ENCODE measurements at regions not wholly inside any gene's neighbourhood (a gene's known extent, or its start where the extent isn't known, plus 50 kb on each side); places are given as distances from the start of the nearest gene placed in this dataset.
"Not testable (repeated sequence)": the region's sequence is repeated elsewhere in the genome, so short reads cannot be mapped to it uniquely, and the experiment has no call there.

- H4K20me1 ChIP-seq (replicated peaks; ENCODE audit: control insufficient read depth, extremely low read depth, insufficient read depth, low read length): no peaks in the 10 kb centered on the region
- BruUV-seq (replicated peaks): no TSS peak
- no peak overlapping the region for H3K9ac ChIP-seq (replicated peaks; ENCODE audit: extremely low read depth, insufficient read depth, low read length)
- H3K27me3 ChIP-seq (ENCODE audit: control insufficient read depth in 2 of 2, insufficient read depth in 2 of 2, low read length in 2 of 2): peaks cover 0 to 7% of the 10 kb centered on the region in 2 experiments
- TF ChIP-seq JUN (IDR thresholded peaks at IDR 0.05; ENCODE audit: borderline replicate concordance, insufficient read depth, insufficient read length, low read depth): no peak
- TF ChIP-seq POLR2A (IDR thresholded peaks at IDR 0.05; ENCODE audit: low read depth, low read length): no peak
- TF ChIP-seq EZH2 (IDR thresholded peaks at IDR 0.05; ENCODE audit: borderline replicate concordance, low read depth, low read length, severe bottlenecking): no peak
- TF ChIP-seq MYC (IDR thresholded peaks at IDR 0.05; ENCODE audit: low read depth, low read length): no peak
- FAIRE-seq (no peak), DNase-seq (ENCODE audit: low read depth, low spot score) (no peak)
- dilution Hi-C loops (cut with MboI; ENCODE audit: extremely low pct_ligation_motif_present, low sequenced_read_pairs): no loop called here
- CTCF ChIA-PET: no interaction called here
- H3K9me3 ChIP-seq (replicated peaks; ENCODE audit: control insufficient read depth, insufficient read depth, low read length): no peaks in the 10 kb centered on the region
- H3K79me2 ChIP-seq (ENCODE audit: control insufficient read depth, insufficient read depth, low read length): no peaks in the 10 kb centered on the region
- H3K36me3 ChIP-seq (ENCODE audit: control insufficient read depth in 2 of 2, extremely low read depth in 1 of 2, insufficient read depth in 2 of 2, low read length in 2 of 2): no peaks in the 10 kb centered on the region
- intact Hi-C loops (cut with micrococcal nuclease): no loop called here
- POLR2A ChIA-PET: no interaction called here
- no peak overlapping the region for H3K4me2 ChIP-seq (ENCODE audit: insufficient read depth, low read length)
- H3K27ac ChIP-seq (ENCODE audit: insufficient read depth, low read depth, low read length): no peak overlapping the region
- H3K4me3 ChIP-seq (replicated peaks in 1 of 3; ENCODE audit: insufficient read depth in 1 of 3, low read depth in 1 of 3, low read length in 3 of 3): no peak overlapping the region
- H3K9me1 ChIP-seq (replicated peaks; ENCODE audit: control insufficient read depth, extremely low read depth, insufficient read depth, low read length): no peaks in the 10 kb centered on the region
- H3K4me1 ChIP-seq (ENCODE audit: control insufficient read depth, extremely low read depth, insufficient read depth, low read length): no peaks in the 10 kb centered on the region
- H2AFZ ChIP-seq (ENCODE audit: low read depth, low read length): no peak overlapping the region
These were observed 144.5 kb upstream of the KRAS start for GRCh38 chr12:25395227-25395626.

- H3K79me2 ChIP-seq (ENCODE audit: control insufficient read depth, insufficient read depth, low read length); CTCF ChIA-PET; H3K4me2 ChIP-seq (ENCODE audit: insufficient read depth, low read length); FAIRE-seq; H3K27ac ChIP-seq (ENCODE audit: insufficient read depth, low read depth, low read length); dilution Hi-C loops (cut with MboI; ENCODE audit: extremely low pct_ligation_motif_present, low sequenced_read_pairs); H3K36me3 ChIP-seq (ENCODE audit: control insufficient read depth in 2 of 2, extremely low read depth in 1 of 2, insufficient read depth in 2 of 2, low read length in 2 of 2); intact Hi-C loops (cut with micrococcal nuclease); H3K9me1 ChIP-seq (replicated peaks; ENCODE audit: control insufficient read depth, extremely low read depth, insufficient read depth, low read length); H3K9me3 ChIP-seq (replicated peaks; ENCODE audit: control insufficient read depth, insufficient read depth, low read length); H3K9ac ChIP-seq (replicated peaks; ENCODE audit: extremely low read depth, insufficient read depth, low read length); H3K4me1 ChIP-seq (ENCODE audit: control insufficient read depth, extremely low read depth, insufficient read depth, low read length); H3K27me3 ChIP-seq (ENCODE audit: control insufficient read depth in 2 of 2, insufficient read depth in 2 of 2, low read length in 2 of 2); BruUV-seq (replicated peaks); POLR2A ChIA-PET; H2AFZ ChIP-seq (ENCODE audit: low read depth, low read length); DNase-seq (ENCODE audit: low read depth, low spot score); H4K20me1 ChIP-seq (replicated peaks; ENCODE audit: control insufficient read depth, extremely low read depth, insufficient read depth, low read length); H3K4me3 ChIP-seq (replicated peaks in 1 of 3; ENCODE audit: insufficient read depth in 1 of 3, low read depth in 1 of 3, low read length in 3 of 3): not testable (repeated sequence)
These were observed 144.0 kb upstream of the KRAS start for GRCh38 chr12:25394775-25395174.

Data from endothelial cell of umbilical vein (primary cell).